Stimulated activated CD8-positive, alpha-beta memory T cell treated with anti-CD3 and anti-CD28 coated beads, Interleukin-15, amount 100 ng/mL, for 4 hours (primary cell): ENCODE measurements at regions not wholly inside any gene's neighbourhood (a gene's known extent, or its start where the extent isn't known, plus 50 kb on each side); places are given as distances from the start of the nearest gene placed in this dataset.

Source experiments
- DNase-seq, 2 donors: peaks; one replicate each; pipeline ENCODE4 v3.0.0-alpha.2; 2020; ENCODE audit warnings: low read depth in 2 of 2

GRCh38 chr10:94043431-94043990 is 49.8 kb downstream of the PLCE1 start:
- DNase-seq, result no peak

DNA sequence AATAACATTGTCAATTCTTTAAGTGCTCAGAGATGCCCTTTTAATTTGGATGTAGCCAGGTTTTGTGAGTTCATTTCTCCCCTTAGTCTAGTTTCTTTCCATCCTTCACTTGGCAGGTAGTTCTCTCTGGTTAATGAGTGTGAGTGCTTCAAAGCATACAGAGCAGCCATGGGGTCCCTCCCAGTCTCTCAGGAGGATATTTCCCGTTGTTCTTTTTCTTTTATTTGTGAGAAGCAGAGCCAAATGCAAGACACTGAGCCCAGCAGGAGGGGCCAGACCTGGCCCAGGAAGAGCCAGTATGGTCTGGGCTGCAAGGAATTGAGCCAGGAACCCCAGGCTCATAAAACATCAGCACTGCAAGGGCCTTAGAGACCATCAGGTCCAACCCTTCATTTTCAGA is 52.4 kb downstream of the PLCE1 start:
- no peak for DNase-seq

DNA sequence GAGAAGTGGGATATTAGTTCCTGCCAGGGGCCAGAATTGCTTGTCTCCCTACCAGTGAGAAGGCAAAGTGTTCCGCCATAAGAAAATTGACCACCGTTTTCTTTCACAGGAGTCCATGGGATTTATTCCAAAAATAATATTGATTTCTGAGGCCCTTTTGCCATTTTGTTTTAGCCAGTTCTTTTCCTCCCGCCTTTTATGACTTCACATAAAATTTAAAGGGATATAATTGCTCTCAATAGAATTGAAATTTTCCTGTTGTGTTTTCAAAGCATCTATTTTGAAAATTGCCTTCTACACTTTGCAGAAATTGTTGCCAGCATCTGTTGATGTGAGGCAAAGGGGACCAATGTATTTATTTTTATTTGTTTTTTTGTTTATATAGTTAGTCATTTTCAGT is 53.6 kb downstream of the PLCE1 start:
- DNase-seq, result no peak

DNA sequence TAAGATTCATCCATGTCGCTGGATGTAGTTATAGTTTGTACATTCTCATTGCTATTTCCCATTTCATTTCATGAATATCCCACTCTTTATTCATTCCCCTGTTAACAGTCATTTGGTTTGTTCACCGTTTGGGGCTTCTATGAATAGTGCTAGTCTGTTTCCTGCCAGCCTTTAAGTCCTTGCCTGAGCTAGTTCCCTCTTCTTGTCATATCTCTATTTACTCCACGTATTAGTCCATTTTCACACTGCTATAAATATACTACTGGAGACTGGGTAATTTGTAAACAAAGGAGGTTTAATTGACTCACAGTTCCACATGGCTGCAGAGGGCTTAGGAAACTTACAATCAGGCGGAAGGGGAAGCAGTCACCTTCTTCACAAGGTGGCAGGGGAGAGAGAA is 56.2 kb downstream of the PLCE1 start:
- DNase-seq, result no peak

DNA sequence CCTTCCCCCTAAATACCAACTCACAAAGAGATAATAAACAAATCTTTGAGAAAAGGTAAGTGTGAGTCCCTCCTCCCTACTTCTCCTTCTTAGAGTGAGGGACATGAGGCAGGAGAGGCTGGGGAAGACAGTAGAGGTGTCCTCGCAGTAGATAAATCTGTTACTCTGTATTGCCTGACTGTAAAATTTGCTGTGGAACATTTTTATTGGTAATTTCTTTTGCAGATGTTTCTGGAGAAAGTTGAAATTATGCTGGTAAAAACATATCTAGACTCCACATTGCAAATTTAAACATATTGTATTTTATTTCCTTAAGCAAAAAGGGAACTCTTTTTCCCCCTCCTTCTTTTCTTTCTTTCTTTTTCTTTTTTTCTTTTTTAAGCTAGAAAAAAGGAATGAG is 58.5 kb downstream of the PLCE1 start:
- DNase-seq, result no peak

- DNase-seq, result no peak
Measured at GRCh38 chr10:94052866-94053791, 59.4 kb downstream of the PLCE1 start.

GRCh38 chr10:94059178-94059883 is 65.6 kb downstream of the PLCE1 start:
- DNase-seq, result no peak

DNA sequence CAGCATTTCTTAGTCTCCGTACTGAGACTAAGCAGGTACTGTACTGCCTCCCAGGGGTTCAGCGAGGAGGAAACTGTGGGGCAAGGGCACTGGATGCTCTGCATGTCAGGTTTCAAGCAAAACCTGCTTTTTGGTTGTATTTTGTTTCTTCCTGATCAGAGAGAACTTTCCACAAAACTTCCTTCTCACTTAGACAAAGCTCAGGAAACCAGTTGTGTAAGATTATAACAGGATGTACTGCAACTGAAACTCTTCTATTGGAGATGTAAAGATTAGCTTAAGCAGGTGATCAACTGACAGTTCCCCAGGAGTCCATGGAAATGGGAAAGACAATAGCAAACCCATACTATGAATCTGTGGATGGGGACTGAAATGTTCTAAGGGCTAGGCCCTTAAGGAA is 67.3 kb downstream of the PLCE1 start:
- DNase-seq, result no peak

DNA sequence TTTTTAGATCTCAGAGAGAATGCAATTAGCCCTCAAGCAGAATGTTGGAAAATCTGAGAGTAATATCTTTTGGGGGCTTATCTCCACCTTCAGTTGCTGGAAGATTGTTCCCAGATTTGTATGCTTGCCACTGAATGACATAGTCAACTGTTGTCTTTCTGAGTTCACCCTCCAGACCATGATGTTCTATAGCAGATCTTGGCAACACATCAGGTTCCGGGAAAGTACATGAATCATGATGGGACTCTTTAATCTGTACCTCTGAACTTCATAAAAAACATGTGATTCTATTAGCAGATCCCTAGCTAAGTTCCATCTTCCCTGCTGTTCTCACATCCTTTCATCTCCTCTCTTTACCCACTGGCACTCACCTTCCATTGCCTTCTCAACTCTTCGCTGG is 68.9 kb downstream of the PLCE1 start:
- no peak for DNase-seq

- DNase-seq, result no peak
Measured at GRCh38 chr10:94065362-94065761, 71.6 kb downstream of the PLCE1 start.

- DNase-seq, result no peak
Measured at GRCh38 chr10:94065787-94066186, 72.1 kb downstream of the PLCE1 start.

DNA sequence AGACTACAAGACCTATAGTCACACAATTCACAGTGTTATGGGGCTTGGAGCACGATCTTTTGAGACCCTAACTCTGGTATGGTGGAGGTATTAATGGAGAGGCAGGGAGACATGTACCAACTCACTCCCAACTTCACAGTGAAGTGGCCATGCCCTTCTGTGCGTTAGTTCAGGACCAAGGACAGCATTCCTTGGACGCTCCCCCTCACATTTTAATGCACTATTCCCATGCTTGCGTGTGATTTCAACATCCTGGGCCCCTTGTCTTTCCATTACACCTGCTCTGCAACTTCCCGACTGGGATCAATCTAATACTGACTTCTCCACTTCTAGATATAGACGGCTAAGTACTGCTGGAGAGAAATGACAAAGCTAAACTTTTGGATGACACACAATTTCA is 72.7 kb downstream of the PLCE1 start:
- DNase-seq, result no peak

- no peak for DNase-seq
Measured at GRCh38 chr10:94069884-94070283, 76.2 kb downstream of the PLCE1 start.

GRCh38 chr10:94074462-94074861 is 80.7 kb downstream of the PLCE1 start:
- no peak for DNase-seq

DNA sequence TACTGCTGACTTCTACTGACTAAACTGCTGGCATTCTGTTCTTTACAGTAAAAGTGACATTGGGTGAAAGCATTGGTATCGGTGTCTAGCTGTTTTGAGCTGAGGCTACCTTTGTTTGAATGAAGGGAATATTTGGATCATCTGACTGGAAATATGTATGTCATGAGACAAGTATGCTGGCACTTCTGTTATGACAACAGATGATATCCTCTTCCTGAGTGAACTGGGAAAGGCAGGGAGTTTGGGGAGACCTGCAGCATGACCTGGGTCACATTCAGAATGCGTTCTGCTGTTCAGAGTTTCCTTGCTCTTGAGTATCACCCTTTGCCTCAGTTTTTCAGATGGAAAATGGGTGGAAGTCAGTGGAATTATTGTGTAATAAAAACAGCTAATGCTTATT is 81.8 kb downstream of the PLCE1 start:
- DNase-seq, result no peak

- no peak for DNase-seq
Measured at GRCh38 chr10:94076325-94076841, 82.7 kb downstream of the PLCE1 start.

GRCh38 chr10:94077042-94077441 is 83.3 kb downstream of the PLCE1 start:
- no peak for DNase-seq

DNA sequence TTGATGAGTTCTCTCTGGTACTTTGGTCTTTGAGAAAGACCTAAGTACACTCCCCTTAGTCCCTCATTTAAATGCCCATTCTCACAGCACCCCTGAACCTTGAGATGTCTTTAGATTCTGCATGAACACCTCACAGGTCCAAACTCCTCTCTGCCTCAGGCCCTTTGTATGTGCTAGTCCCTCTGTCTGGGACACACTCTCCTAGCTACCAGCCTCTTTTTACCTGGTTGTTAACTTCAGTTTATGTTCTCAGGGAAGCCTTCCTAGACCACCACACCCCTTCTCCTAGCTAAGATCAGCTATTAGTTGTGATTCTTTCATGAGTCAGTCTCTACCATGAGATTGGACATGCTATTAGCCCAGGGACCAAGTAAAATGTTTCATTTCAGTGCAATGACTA is 86.4 kb downstream of the PLCE1 start:
- DNase-seq, result no peak

DNA sequence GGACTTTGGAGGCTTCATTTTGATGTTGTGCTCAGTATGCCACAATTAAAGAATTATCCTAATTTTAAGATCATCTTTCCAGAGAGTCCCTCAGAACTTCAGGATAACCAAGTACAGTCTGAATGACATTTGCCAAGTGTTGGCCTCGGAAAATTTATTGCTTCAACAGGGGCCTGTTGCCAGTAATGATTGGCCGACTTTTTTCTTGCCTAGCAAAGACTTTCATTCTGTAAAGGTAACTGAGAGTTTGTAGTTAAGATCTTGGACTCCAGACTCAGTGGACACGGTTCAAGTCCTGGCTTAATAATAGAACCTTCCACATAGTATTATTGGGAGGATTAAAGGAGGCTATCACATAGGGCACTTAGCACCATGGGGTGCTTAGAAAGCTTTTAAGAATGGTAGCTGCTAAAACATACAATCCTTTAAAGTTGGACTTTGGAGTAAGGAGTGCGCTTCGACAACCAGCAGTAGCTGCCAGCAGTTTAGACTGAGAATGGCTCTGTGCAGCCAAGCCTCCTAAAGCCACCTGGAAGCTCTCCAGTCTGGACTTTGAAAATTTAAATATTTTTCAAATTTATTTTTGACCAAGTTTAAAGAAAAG is 90.0 kb downstream of the PLCE1 start:
- no peak for DNase-seq

GRCh38 chr10:94084344-94084743 is 90.6 kb downstream of the PLCE1 start:
- DNase-seq, result no peak

GRCh38 chr10:94085288-94085687 is 91.6 kb downstream of the PLCE1 start:
- no peak for DNase-seq

DNA sequence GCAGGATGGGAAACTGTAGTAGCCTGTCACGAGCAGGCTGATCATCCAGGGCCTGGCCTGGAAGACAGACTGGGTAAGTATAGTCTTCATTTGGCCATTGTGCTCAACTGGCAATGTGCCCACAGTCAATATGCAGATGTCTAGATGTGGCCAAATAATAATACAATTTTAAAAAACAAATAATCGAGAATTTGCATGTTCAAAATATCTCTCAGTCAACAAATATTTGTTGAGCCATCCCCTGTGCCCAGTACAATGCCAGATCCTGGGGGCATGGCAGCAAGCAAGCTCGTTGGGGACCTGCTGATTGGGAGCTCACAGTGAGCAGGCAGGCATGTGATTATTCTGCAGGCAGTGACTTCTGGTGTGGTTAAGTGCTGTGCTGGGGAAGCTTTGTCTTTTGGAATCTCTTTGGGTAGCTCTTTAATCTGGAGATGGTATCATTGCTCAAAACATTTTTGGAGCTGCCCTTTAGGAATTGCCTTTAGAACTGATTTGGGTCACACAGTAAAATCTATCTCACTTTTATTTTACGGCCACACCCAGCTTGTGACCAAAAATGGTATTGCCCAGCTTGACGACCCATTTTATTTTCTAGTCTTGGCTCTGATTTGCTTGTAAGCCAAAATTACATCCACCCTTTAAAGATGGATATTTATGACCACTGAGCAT is 92.2 kb downstream of the PLCE1 start:
- no peak for DNase-seq
